Activated CD4-positive, alpha-beta T cell treated with anti-CD3 and anti-CD28 coated beads, Interleukin-2, amount 50 U/mL, for 24 hours (primary cell): ENCODE measurements at regions not wholly inside any gene's neighbourhood (a gene's known extent, or its start where the extent isn't known, plus 50 kb on each side); places are given as distances from the start of the nearest gene placed in this dataset.

Experiments
- DNase-seq, 2 donors: peaks; one replicate each; pipeline ENCODE4 v3.0.0-alpha.2; 2020; ENCODE audit warnings: low read depth in 1 of 2, low spot score in 1 of 2

DNA sequence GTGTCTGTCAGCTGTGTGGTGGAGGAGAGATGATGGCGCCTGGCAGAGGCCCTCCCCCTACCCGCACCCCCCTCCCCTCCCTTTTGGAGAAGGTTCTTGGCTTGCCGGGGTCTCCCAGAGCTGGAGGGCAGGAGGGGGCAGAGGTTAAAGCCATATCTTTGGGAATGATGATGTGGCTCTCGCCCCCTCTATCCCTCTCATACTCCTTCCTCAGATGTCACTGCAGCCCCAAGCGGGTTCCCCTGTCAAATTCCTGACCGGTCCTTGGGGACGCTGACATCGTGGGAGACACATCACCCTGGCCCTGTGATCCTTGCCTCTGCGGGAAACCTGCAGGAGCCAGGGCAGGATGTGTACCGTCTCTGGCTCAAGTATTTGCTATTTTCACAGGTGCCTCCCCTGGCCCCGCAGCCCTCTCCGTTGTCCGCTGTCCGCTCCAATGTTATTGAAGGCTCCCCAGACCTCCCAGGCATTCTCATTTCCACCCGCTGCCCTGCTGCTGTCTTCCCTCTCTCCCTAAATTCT lies 109.5 kb downstream of the FOXD1 start:
- DNase-seq, result no peak

DNA sequence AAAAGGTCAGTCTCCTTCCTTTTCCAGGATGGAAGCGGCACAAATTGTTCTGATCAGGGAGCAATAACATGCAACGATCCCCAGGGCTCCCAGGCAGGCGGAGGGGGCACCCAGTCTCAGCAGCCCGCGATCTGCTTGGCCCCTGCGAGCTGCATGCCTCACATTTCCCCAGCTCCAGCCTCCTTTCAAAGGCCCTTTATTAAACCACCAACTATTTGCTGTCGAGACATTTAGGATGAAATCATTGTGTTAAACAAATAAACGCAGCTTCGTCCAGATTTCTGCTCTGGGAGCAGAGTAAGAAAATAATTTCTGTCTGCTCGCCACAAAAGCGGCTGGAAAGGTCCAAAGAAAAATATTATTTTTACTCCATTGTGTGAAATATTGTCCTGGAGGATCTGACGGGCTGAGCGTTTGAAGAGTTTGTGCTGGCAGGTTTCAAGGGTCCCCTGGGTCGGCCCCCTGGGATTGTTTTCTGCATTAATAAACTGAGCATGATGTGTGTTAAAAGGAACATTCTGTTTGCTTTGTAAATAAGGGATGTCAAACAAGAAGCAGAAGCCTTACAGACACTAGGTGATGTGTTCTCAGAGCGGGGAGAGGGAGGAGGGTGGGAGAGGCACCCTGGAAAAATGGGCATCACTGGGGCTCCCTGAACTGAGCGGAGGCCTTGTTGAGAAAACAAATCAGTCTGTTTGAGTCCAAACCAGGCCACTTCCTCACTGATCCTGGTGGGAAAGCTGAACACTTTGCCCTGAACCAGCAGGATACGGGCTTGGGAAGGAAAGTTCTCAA lies 110.1 kb downstream of the FOXD1 start:
- no peak for DNase-seq

DNA sequence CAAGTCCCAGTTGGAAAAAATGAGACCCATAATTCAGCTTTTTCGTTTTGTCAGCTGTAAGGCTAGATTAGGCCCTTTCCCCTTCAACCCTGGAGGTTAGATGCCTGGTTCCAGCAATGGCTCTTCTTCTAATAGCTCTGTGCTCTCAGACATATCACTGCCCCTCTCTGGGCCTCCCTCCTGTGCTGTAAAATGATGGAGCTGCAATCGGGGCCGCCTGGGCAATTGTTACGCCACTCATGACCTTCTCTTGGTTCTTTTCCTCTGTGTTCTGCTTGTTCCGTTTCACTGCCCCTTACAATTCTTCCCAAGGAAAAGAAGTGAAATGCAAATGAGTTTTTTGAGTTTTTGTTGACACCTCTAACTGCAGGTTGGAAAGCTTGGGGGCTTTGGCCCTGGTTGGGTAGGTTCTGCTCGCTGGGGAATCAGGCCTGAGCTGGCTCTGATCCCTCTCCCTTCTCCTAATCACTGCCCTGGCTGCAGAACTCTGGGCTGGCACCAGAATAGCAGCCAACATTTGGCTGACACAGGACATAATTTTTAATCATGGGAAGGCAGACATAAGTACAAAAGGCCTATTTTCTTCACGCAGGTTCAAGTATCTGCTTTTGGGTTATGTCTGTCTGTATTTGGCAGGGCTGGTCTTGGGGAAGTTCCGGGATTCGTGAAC lies 110.9 kb downstream of the FOXD1 start:
- DNase-seq, result no peak

DNA sequence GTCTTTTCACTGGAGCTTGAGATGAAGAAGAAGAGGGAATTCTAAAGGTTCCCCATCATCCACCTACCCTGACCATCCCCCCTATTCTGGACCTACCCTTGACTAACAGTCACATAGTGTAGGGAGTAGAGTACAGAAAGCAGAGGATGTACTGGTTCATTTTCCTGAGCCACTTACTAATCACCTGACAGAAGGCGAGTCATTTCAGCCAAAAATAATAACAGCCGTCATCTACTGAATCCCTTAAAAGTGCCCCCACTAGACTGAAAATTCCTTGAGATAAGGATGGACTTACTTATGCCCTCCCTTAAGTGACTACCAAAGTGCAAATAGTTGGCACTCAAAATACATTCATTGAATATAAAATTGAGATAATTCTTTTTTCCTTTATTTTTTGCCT lies 112.2 kb downstream of the FOXD1 start:
- no peak for DNase-seq

DNA sequence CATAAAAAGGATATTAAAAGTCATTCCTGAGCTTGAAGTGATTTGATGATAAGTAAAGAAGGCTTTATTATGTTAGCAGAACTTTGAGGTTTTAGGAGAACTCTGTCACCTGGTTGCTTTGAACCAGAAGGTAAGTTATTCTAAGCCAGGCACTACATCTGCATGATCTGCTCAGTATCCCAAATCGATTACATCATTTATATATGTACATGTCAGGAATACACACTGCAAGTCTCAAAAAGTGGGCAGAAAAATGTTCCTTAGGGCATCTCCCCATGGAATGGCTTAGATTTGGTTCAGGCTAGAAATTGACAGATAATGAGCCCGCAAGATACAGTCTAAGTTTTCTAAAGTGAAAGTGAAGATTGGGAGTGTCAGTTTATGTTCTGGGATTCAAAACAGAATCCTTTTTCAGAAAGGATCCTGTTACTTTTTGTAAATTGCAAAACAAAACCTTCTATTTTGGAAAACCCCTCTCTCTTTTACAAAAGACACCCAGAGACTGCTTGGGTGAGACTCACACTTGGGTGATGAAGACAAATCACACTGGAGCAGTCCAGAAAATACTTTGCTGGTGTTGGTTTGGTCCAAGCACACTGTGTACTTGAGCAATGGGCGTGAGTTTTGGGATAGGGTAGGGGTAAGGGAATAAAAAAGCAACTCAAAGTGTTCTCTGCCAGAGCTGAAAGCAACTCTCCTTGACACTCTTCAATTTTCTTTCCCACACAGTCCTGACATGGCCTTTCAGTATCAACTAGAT lies 114.5 kb downstream of the FOXD1 start:
- DNase-seq, result no peak

DNA sequence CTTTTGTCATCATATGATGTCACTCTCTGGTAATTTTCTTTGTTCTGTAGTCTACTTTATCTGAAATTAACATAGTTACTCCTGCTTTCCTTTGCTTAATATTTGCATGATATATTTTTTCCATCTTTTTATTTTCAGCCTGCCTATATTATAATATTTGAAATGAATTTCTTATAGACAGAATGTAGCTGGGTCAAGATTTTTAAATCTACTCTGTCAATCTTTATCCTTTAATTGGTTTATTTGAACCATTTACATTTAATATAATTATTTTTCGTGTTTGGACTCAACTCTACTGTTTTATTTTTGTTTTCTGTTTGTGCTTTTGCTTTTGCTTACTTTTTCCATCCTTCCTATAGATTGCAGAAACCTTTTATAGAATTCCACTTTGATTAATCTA lies 118.0 kb downstream of the FOXD1 start:
- DNase-seq, result no peak

DNA sequence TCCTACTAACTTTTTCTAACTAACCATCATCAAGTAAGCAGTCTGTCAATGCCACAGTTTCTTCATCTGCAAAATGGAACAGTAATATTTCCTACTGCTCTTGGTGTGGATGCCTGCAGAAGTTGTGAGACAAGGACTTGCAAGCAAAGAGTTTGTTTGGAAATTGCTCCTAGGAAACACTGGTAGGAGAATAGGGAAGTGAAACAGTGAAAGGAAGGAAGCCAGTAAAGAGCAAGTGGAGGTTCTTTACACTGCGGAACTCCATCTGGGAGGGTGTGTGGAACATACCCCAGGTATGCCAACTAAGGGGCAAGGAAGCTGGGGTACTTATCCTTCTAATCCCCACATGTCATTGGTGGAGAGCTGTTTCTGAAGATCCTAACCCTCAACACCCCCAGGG lies 119.9 kb downstream of the FOXD1 start:
- no peak for DNase-seq

DNA sequence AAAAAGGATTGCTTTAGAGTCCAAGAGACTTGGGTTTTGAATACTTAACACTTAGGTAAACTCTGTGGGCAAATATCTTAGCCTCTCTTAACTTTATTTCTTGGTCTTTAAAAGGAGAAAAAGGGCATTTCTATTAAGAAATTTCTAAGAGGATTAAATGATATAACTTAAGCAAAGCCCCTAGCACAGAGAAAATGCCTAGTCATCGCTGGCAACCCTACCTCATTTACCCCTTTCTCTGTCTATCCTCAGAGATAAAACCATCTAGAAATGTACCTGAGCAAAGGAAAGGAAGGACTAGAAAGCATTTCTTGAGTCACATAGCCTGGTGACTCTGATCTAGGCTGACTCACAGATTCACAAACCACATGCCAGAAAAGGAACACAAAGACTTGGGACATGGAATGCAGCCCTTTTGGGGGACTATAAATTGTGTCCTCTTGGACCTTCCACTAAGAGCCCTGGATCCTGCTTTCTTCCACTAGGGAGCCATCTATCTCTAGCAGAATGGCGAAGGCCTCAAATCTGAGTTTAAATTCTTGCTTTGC lies 120.6 kb downstream of the FOXD1 start:
- DNase-seq, result no peak

DNA sequence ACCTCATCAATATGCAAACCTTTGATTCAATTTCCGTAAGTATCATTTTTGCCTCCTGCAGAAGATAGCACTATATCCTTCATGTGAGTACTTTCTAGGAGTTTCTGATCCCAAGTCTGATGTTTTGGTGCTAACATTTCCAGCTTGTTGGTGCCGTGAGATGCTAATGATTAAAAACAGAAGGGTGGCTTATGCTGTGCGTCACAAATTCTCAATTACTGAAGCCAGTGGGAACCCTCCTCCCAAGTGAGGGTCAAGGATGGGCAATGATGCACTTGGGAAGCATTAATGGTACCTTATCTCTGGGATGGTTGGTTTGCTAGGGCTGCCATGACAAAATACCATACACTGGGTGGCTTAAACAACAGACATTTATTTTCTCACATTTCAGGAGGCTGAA lies 123.0 kb downstream of the FOXD1 start:
- no peak for DNase-seq

DNA sequence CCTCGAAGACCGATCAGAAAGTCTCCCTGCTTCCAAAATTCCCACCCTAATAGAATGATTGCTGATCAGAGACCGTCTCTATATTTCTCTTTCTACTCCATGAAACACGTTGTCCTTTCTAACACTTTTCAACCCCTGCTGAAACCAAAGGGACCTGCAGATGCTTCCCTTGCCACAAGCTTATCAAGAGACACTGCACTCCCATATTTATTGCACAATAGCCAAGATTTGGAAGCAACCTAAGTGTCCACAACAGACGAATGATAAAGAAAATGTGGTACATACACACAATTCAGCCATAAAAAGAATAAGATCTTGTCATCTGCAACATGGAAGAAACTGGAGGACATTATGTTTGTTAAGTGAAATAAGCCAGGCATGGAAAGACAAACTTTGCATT lies 125.1 kb downstream of the FOXD1 start:
- DNase-seq, result no peak

DNA sequence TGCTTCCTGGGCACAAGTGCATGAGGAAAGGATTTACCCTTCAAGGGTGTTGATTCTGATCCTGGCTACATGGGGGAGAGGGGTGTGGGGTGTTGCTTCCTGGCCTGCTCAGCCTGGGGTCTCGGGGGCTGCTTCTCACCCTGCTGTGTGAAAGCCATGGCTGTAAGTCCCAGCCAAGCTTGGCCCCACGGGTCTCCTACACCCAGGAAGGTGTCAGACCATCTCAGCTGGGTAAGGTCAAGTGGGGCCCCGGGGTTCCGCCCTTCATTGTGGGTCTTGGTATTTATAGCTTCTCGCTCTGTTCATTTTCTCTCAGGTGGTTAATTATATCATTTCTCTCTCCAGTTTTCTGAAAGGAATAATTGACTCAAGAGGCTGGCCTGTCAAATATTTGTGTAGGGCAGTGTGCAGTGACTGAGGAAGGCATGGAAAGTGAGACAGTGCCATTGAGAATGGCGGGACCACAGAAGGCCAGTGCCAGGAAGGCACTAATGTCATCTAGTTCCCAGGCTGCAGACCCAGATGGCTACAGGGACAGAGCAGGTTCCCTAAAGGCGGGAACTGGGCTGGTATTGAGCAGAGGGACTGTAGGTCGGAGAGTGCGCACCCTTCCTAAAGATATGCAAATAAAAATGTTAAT lies 126.0 kb downstream of the FOXD1 start:
- no peak for DNase-seq

DNA sequence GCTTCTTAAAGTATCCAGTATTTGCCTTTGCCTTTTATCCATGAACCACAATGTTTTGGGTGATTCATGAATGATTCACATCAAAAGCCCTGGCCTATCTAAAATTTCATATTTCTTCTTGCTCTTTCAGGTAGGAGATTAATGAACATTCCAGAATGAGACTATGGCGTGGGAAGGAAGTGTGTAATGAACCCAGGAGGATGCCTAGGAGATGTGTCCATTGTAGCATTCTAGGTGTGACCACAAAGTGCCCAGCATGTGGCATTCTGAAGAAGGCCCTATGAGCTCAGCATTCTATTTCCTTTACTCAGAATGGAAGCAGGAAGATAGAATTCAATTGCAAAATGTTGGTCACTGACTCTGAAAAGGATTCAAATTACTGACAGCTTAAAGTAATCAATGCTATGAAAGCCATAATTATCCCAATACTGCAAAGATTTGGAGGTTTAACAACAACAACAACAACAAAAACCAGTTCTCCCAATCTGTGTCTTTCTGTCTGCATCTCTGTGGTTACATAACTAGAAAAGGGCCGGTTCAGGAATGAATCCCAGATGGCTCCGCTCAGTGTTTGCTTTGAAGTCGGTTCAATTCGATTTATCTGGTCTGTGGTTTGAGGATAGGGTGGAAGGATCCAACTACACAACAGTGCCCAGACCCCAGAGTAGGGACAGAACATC lies 126.7 kb downstream of the FOXD1 start:
- DNase-seq, result no peak

DNA sequence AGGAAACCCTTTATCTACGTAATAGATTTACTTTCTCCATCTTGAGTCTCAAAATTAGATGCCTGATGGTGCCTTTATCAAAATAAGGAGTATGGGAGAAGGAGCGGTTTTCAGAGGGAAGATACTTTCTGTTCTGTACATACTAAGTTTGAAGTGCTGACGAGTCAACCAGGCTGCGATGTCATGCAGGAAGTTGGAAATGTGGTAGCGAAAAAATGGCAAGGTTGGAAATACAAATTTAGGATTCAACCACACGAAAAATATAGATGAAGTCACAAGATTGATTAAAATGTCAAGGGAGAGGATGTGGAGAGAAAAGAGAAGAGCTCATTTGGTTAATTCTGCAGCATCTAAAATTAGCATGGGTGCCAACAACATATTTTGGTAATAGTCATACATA lies 129.5 kb downstream of the FOXD1 start:
- no peak for DNase-seq

DNA sequence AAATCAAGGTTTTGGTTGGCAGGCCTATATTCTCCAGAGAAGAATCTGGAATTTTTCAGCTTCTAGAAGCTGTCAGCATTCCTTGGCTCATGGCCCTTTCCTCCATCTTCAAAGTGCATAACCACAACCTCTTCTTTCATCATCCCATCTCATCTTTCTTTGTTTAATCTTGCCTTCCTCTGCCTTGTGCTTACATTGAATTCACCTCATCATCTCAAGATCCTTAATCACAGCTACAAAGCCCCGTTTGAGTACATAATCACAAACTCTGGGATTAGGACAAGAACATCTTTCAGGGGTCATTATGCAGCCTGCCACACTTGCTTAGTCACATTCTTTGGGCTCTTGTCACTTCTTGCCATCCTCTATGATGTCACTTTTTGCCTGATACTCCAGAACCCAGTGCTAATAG lies 130.3 kb downstream of the FOXD1 start:
- no peak for DNase-seq

DNA sequence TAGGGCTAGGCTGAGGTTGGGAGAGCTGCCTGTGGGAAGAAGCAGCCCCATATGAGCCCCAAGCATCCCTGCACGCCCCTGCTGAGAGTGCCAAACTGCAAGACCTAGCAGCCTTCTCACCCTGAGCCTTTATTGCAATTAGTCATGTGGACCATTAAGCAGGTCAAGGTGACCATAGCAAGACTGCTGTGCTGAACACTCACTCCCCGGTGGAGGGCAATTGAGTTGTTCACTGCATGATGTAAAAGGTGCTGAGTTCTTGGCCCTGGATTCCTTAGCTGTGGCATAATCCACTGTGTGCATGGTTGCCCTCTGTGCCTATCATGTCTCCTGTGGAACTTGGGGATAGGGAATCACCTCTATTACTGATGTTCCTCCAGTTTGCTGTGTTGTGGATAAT lies 131.1 kb downstream of the FOXD1 start:
- no peak for DNase-seq

DNA sequence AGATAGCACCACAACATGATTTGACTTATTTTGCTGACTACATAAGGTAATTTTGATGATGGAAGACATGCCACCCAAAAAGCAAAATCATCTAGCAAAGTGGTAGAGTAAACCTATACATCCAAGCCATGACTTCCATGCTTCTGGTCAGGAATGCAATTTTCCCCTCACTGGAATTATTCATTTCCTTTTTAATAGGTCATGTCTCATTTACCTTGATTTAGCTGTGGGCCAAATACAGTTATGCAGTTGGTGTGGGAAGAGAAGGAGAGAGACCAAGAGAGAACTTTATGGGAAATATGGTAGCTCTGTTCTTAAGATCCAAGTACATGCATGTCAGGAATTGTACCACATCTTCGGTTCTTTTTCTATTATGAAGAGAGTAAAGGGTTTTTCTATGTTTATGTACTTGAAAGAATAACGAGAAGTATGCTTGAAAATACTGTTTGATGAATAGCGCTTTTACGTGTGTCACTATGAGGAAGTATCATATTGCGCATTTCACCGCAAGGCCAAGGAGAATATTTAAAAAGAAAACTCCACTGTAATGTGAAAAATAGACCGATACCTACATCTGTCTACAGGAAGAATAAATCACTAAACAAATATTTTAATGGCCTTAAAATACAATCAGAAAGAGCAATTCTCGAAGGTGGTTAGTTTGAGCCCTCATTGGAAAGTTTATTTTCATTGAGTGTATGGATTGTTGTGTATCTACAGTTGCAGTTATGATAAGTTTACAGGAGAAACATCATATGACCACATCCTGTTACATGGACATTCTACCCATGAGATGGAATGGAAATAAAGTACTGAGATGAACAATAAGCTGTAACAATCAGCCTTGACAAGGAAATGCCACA lies 134.0 kb downstream of the FOXD1 start:
- DNase-seq, result no peak

DNA sequence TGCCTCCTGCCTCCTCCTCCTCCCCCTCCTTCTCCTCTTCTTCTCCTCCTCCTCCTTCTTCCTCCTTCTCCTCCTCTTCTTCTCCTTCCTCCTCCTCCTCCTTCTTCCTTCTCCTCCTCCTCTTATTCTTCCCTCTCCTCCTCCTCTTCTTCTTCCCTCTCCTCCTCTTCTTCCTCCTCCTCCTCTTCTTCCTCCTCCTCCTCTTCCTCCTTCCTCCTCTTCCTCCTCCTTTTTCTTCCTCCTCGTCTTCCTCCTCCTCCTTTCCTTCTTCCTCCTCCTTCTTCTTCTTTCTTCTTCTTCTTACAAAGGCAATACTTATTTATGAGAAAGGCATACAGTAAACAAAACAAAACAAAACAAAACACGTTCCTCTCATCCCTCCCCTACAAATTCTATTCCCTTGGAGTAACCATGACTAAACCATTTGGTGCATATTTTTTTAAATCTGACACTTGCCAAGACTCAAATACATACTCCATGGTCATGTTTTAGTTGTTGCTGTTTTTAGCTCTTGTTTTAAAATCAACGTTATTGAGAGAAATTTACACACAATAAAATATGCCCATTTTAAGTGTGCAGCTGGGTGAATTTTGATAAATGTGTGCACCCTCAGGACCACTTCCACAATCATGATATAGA lies 135.6 kb downstream of the FOXD1 start:
- no peak for DNase-seq

DNA sequence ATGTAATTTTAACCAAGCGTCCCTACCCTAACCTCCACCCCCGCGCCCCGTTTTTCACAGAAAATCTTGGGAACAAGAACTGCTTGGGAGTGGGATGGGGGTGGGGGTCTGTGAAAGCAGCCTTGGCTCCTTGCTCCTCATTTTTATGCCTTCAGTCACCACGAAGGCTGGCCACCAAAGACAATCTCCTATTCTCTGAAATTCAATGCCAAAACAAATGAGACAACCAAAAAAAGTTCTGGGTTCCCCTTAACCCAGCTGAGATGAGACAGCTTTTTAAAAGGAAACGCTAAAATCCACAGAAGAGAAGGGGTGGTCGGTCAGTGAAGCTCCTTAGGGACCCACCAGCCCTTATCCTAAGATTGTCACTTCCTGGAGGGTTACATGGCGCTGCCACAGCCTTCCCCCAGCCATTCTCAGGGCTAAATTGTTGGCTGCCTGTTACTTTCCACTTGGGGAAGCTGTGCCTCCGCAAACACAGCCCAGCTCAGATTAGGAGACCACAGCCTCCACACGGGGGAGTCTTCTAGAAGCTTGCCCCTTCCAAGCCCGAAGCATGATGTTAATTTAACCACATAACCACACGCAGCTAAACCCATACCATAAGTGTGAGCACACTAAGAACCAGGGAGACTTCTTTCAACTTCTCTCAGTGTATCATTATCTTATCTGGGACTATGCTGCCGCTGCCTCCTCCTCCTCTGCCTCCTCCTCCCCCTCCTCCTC lies 136.3 kb downstream of the FOXD1 start:
- DNase-seq, result no peak
